GM23338 (cell line): ENCODE measurements at regions not wholly inside any gene's neighbourhood (a gene's known extent, or its start where the extent isn't known, plus 50 kb on each side); places are given as distances from the start of the nearest gene placed in this dataset.

ENCODE experiments used
- ATAC-seq: fragments of 200-7000 bp; cut with Tn5 transposase; 3 replicates; pipeline ENCODE4 v1.9.1; 2020
- DNase-seq: peaks from one replicate; pipeline ENCODE4 v3.0.0-alpha.2; 2015; ENCODE audit warnings: low spot score
- H2AFZ ChIP-seq: fragments of 200-600 bp; sonication (generic); 2 replicates; pipeline ENCODE4 v1.8.0; 2016; ENCODE audit warnings: antibody characterized with exemption, mild to moderate bottlenecking, moderate library complexity
- H3F3A ChIP-seq: fragments of 200-600 bp; sonication (generic); replicated peaks from 2 replicates; pipeline ENCODE4 v1.8.0; 2017; ENCODE audit warnings: antibody characterized with exemption, mixed run types, low read depth
- H3K27ac ChIP-seq: fragments of 200-600 bp; sonication (generic); 2 replicates; pipeline ENCODE4 v1.6.1; 2016; ENCODE audit warnings: low read depth
- H3K27me3 ChIP-seq: fragments of 200-600 bp; sonication (generic); 2 replicates; pipeline ENCODE4 v1.8.0; 2016; ENCODE audit warnings: mild to moderate bottlenecking, mixed run types, moderate library complexity; ENCODE audit not compliant: insufficient read depth
- H3K36me3 ChIP-seq: fragments of 200-600 bp; sonication (generic); 2 replicates; pipeline ENCODE4 v1.8.0; 2016; ENCODE audit warnings: mild to moderate bottlenecking; ENCODE audit not compliant: insufficient read depth
- H3K4me1 ChIP-seq: fragments of 200-600 bp; sonication (generic); 2 replicates; pipeline ENCODE4 v1.8.0; 2016; ENCODE audit warnings: mild to moderate bottlenecking, moderate library complexity; ENCODE audit not compliant: insufficient read depth
- H3K4me2 ChIP-seq: fragments of 200-600 bp; sonication (generic); 2 replicates; pipeline ENCODE4 v1.7.1; 2017; ENCODE audit warnings: mixed run types
- H3K4me3 ChIP-seq: fragments of 200-600 bp; sonication (generic); 2 replicates; pipeline ENCODE4 v1.6.1; 2016; ENCODE audit warnings: mixed run types
- H3K79me2 ChIP-seq: fragments of 200-600 bp; sonication (generic); replicated peaks from 2 replicates; pipeline ENCODE4 v1.8.0; 2017; ENCODE audit warnings: mild to moderate bottlenecking; ENCODE audit not compliant: insufficient read depth
- H3K9me2 ChIP-seq: fragments of 200-600 bp; sonication (generic); 2 replicates; pipeline ENCODE4 v1.8.0; 2017; ENCODE audit not compliant: insufficient read depth
- H4K20me1 ChIP-seq: fragments of 200-600 bp; sonication (generic); replicated peaks from 2 replicates; pipeline ENCODE4 v1.8.0; 2017; ENCODE audit warnings: mild to moderate bottlenecking; ENCODE audit not compliant: insufficient read depth
- H3K27ac Mint-ChIP-seq: 2 replicates; pipeline ENCODE4 v1.8.0; 2020; ENCODE audit warnings: inconsistent platforms, mild to moderate bottlenecking, moderate library complexity, mixed read lengths
- H3K27me3 Mint-ChIP-seq: 3 replicates; pipeline ENCODE4 v1.8.0; 2022; ENCODE audit warnings: low read depth, mild to moderate bottlenecking, moderate library complexity, mixed read lengths, inconsistent platforms; ENCODE audit not compliant: insufficient read depth, poor library complexity
- H3K36me3 Mint-ChIP-seq: 3 replicates; pipeline ENCODE4 v1.8.0; 2021; ENCODE audit warnings: low read depth, mild to moderate bottlenecking, inconsistent platforms, moderate library complexity, mixed read lengths
- H3K4me1 Mint-ChIP-seq: 3 replicates; pipeline ENCODE4 v1.8.0; 2020; ENCODE audit warnings: mild to moderate bottlenecking, inconsistent platforms, mixed read lengths
- H3K4me3 Mint-ChIP-seq: 3 replicates; pipeline ENCODE4 v1.8.0; 2021; ENCODE audit warnings: moderate library complexity, mild to moderate bottlenecking, inconsistent platforms, mixed read lengths
- H3K9me3 Mint-ChIP-seq: 3 replicates; pipeline ENCODE4 v1.8.0; 2020; ENCODE audit warnings: moderate library complexity, mild to moderate bottlenecking, inconsistent platforms, mixed read lengths
- CREB1 ChIP-seq: fragments of 250-450 bp; sonication (Bioruptor Pico); IDR thresholded peaks from 2 replicates; pipeline ENCODE4 v1.5.0; 2020; ENCODE audit warnings: low read depth, mild to moderate bottlenecking, moderate library complexity
- CTCF ChIP-seq, 2 experiments: fragments of 200-600 bp in 1 of 2; sonication (generic) in 1 of 2; conservative IDR thresholded peaks; 2 replicates each; pipeline versions ENCODE4 v1.5.1 to v1.6.1; 2016 to 2017; ENCODE audit warnings: antibody characterized with exemption in 2 of 2, low read depth in 2 of 2, mild to moderate bottlenecking in 2 of 2, moderate library complexity in 1 of 2
- ETS1 ChIP-seq: IDR thresholded peaks from 2 replicates; pipeline ENCODE4 v1.6.1; 2016; ENCODE audit warnings: antibody characterized with exemption
- EZH2 ChIP-seq: fragments of 200-600 bp; sonication (generic); IDR thresholded peaks from one replicate; pipeline ENCODE4 v1.8.0; 2017; ENCODE audit warnings: antibody characterized with exemption, mild to moderate bottlenecking, low read depth; ENCODE audit not compliant: unreplicated experiment
- EZH2phosphoT487 ChIP-seq: fragments of 200-600 bp; sonication (generic); IDR thresholded peaks from one replicate; pipeline ENCODE4 v1.8.1; 2018; ENCODE audit warnings: antibody characterized with exemption; ENCODE audit not compliant: unreplicated experiment
- JUNB ChIP-seq: IDR thresholded peaks from one replicate; pipeline ENCODE4 v1.6.1; 2016; ENCODE audit warnings: antibody characterized with exemption; ENCODE audit not compliant: unreplicated experiment
- NANOG ChIP-seq: IDR thresholded peaks from 2 replicates; pipeline ENCODE4 v1.6.1; 2016; ENCODE audit warnings: antibody characterized with exemption, borderline replicate concordance
- REST ChIP-seq: IDR thresholded peaks from one replicate; pipeline ENCODE4 v1.6.1; 2018; ENCODE audit warnings: antibody characterized with exemption; ENCODE audit not compliant: unreplicated experiment
- STAT1 ChIP-seq: IDR thresholded peaks from one replicate; pipeline ENCODE4 v1.6.1; 2016; ENCODE audit warnings: antibody characterized with exemption; ENCODE audit not compliant: unreplicated experiment
- ZNF114 ChIP-seq: fragments of 250-450 bp; sonication (Bioruptor Pico); IDR thresholded peaks from 2 replicates; pipeline ENCODE4 v1.5.0; 2020; ENCODE audit warnings: mild to moderate bottlenecking, moderate library complexity
- ZNF331 ChIP-seq: fragments of 250-450 bp; sonication (Bioruptor Pico); IDR thresholded peaks from 2 replicates; pipeline ENCODE4 v1.5.0; 2020; ENCODE audit warnings: low read depth, mild to moderate bottlenecking, moderate library complexity
- ZNF462 ChIP-seq: fragments of 250-450 bp; sonication (Bioruptor Pico); IDR thresholded peaks from 2 replicates; pipeline ENCODE4 v1.5.0; 2020; ENCODE audit warnings: mild to moderate bottlenecking, moderate library complexity

GRCh38 chr3:154568064-154568463 is 138.1 kb upstream of the GPR149 start:
- H3K4me3 ChIP-seq: no peak overlapping the region
- H2AFZ ChIP-seq: peak overlapping the region; percentile 45; the same call in 1 of the 2 replicates
- DNase-seq (no peak), ATAC-seq (no peak)
- H3K27ac ChIP-seq: no peak overlapping the region
- no peaks in the 10 kb centered on the region for H3K9me3 Mint-ChIP-seq
- H3K4me3 Mint-ChIP-seq: no peak overlapping the region
- H3K36me3 ChIP-seq: no peaks in the 10 kb centered on the region
- no peak overlapping the region for H3K4me2 ChIP-seq
- H3K27me3 ChIP-seq: no peaks in the 10 kb centered on the region
- no peaks in the 10 kb centered on the region for H4K20me1 ChIP-seq
- H3F3A ChIP-seq: no peaks in the 10 kb centered on the region
- no peak for TF ChIP-seq EZH2
- no peak for TF ChIP-seq ZNF462 (CRISPR knock-in tag)
- TF ChIP-seq EZH2phosphoT487: no peak
- TF ChIP-seq REST: no peak
- no peak for TF ChIP-seq ZNF114 (CRISPR knock-in tag)
- TF ChIP-seq JUNB: no peak
- TF ChIP-seq ETS1: no peak
- TF ChIP-seq CTCF (conservative IDR thresholded peaks at IDR 0.05; ENCODE audit: low read depth in 2 of 2): no peak
- TF ChIP-seq ZNF331 (CRISPR knock-in tag): no peak
- TF ChIP-seq CREB1 (CRISPR knock-in tag): no peak
- TF ChIP-seq NANOG: no peak
- no peak for TF ChIP-seq STAT1
- H3K9me2 ChIP-seq: peaks cover 6% of the 10 kb centered on the region; the same call in 1 of the 2 replicates
- H3K27me3 Mint-ChIP-seq: no peaks in the 10 kb centered on the region
- H3K79me2 ChIP-seq: no peaks in the 10 kb centered on the region
- H3K36me3 Mint-ChIP-seq: no peaks in the 10 kb centered on the region
- no peaks in the 10 kb centered on the region for H3K4me1 ChIP-seq
- H3K27ac Mint-ChIP-seq: no peak overlapping the region; the same call in 1 of the 2 replicates
- no peaks in the 10 kb centered on the region for H3K4me1 Mint-ChIP-seq
